Smooth muscle cell of the brain vasculature (primary cell): ENCODE measurements at regions not wholly inside any gene's neighbourhood (a gene's known extent, or its start where the extent isn't known, plus 50 kb on each side); places are given as distances from the start of the nearest gene placed in this dataset.
"Not testable (repeated sequence)": the region's sequence is repeated elsewhere in the genome, so short reads cannot be mapped to it uniquely, and the experiment has no call there.

Source experiments
- DNase-seq: peaks from one replicate; pipeline ENCODE4 v3.0.0-alpha.2; 2012; ENCODE audit warnings: low read depth, low spot score

DNA sequence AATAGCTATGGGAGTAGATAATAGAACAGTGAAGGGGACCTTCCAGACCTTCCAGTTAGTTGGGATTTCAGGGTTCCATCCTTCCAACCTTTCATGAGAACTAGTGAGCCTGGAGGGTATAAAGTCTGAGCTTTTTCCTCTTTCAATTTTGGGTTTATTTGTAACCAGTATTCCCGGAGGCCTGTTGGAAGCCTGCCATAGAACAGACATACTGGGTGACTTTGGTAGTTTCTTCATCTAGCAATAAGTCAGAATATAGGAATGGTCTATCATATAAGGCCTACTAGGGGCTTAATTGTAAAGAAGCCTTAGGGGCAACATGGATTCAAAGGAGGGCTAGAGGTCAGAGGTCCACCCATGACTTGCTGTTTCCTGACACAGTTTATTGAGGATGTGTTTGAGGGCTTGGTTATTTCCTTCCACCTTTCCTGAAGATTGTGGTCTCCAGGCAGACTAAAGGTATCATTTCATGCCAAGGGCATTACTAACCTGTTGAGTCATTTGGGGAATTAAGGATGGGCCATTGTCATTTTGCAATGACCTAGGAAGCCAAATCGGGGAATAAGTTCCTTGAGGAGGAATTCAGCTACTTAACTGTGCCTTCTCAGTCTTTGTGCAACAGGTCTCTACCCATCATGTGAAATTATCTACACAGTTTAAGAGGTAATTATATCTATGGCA, 410.3 kb downstream of the SLC6A15 start:
- no peak for DNase-seq

DNA sequence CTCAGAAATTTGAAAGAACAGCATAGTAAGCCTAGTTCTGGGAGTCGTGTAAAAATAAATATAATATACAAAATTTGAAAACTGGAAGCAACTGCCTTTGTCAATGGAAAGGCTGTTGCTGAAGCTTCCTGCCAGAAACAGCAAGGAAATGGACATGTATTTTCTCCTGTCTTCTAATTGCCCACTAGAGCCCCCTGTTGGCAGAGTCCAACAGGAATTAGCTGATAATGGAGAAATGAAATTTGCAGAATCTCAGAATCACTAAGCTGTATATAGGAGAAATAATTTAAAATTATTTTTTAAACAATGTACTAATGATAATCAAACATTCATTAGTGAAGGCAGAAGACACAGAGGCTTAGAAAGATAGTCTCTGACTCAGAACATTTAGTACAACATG, 414.8 kb downstream of the SLC6A15 start:
- no peak for DNase-seq

DNA sequence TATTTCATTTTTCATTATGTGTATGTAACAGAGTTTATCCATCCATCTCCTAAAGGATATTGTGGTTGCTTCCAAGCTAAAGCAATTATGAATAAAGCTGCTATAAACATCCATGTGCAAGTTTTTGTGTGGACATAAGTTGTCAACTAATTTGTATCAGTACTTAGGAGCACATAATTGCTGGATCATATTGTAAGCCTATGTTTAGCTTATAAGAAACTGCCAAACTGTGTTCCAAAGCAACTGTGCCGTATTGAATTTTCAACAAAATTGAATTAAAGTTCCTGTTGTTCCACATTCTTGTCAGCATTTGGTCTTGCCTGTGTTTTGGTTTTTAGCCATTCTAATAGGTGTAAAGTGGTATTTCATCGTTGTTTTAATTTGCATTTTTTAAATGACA, 416.9 kb downstream of the SLC6A15 start:
- DNase-seq = no peak

DNA sequence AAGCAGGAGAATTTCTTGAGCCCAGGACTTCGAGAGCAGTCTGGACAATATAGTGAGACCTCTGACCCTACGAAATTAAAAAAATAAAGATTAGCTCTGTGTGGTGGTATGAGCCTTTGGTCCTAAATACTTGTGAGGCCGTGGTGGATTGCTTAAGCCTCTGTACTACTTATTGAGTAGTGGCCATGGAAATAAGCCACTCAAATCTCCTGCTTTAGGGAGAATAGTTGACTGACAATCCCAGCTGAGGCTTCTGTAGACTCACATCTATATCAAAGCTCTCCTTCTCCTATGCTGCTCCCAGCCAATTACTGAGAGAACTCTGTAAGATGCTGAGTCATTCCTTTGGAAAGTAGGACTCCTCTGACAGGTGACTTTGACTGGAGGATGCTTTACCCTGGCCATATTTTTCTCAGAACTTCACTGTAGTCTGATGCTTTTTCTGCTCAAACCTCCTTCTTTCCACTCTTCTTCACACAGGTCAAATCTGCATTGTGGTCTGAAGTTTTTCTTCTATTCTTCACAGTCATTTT, 420.2 kb downstream of the SLC6A15 start:
- DNase-seq = no peak

DNA sequence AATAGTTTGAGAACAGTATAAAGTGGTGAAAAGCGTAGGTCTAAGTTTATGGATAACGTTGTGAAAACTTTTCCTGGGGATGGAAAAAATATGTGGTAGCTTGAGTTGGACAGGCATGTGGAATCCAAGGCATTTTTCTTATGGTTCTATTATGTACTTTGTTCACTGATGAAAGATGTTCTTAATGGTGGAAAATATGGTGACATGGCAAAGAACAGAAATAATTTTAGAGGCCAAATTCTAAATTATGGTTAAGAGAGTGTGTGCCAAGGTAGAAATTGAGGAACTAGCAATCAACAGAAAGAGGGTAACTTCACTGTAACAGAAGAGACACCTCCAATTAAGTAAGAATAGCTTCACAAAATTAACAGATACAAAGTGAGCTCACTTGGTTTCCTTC, 427.8 kb downstream of the SLC6A15 start:
- DNase-seq = no peak

DNA sequence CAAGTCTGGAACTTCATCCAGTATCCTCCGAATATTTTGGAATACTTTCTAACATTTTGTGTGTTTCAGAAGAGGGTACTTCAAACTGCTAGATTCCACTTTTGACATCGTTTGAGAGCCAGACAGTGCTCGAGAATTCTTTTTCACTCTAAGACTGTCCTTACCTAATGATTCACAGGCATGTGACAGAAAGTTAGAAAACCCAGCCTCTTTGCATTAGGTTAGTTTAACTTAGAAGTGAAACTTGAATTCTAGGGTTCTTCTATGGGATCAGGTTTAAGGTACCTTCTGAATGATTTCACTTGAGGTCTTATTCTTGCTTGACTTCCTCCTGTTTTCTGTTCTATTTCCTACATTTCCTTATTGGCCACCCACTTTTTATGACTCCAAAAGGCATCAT, 431.8 kb downstream of the SLC6A15 start:
- DNase-seq = no peak

DNA sequence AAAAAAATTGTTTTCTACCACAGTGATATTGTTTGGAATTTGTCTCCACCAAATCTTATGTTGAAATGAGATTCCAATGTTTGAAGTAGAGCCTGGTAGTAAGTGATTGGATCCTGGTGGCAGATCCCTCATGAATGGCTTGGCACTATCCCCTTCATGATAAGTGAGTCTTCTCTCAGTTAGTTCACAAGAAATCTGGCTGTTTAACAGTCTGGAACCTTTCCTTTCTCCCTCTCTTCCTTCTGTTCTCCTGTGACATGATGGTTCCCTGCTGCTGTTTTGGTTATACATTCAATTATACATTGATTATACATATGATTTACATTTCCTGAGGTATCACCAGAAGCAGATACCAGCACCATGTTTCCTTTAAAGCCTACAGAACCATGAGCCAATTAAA, 442.2 kb downstream of the SLC6A15 start:
- DNase-seq = no peak

DNA sequence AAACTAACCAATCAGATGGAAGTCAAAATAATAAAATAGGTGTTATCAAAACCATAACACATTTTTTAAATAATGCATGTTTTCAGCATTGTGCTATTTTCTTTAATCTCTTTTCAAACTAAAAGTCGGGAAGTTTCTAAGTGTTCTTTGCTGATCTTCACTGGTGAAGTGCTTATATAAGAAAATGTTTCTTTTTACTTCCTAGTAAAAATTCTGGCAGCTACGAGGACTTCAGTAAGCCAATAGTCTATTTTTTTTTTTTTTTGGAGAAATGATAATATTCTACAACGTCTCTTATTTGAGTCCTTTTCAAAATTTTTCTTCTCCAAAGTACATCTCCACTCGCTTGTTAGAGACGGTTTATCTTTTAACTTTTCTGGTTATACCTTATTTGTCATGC, 448.0 kb downstream of the SLC6A15 start:
- DNase-seq = no peak

DNA sequence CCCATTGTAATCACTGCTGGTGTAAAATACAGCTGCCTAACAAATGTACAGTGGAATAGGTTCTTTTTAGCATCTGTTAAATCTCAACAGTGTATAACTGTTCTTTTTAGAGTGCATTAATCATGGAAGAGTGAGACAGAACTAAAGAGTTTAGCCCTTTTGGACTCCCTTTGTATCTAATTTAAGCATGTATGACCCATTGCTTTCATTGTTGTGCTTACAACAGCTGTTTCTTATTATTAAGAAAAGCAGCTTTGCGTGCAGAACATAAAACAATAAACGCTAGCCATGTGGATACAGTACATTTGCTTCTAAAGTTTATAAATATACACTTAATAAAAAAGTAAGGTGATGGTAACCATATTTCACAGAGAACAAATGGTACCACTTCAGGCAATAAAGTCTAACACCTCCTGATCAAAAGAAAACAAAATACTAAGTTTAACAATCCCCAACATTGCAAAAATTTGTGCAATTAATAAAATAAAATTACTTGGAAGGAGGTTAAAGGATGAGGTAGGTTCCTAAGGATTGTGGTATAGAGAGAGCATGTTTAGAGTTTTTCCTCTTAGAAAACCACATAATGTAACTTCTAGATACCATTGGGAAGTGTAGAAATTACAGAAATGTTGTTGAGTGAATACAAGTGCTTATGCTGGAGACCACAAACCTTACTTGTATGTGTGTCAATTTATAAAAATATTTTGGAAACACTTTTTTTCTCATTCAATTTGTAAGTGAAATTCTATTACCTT, 448.7 kb downstream of the SLC6A15 start:
- DNase-seq = no peak

DNA sequence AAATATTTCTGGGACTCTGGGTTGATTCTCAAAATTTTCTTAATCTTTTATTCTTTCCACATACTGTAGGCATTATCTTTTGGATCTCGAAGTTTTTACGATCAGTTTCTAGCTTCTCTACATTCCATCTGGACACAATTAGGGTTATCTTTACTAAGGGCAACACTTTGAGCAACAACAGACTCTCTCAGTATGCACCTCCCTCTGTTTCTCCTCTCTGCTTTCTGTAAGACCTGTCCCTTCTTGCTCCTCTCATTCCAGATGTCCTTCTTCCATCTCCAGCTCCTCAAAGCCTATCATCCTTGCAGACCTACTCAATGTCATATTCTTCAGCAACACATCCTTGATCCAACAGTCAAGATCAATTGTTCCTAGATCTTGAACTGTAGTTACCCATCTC, 457.0 kb downstream of the SLC6A15 start:
- no peak for DNase-seq

DNA sequence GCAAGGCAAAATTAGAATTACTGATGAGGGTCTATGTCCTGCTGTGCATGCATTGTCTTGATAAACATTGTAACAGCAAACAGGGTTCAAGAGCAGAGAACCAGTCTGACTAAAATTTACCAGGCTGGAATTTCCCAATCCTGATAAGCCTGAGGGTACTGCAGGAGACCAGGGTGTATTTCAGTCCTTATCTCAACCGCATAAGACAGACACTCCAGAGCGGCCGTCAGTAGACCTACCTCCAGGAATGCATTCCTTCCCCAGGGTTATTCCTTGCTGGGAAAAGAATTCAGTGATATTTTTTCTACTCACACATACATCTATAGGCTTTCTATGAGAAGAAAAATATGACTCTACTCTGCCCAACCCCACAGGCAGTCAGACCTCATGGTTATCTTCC, 466.1 kb downstream of the SLC6A15 start:
- DNase-seq = not testable (repeated sequence)

DNA sequence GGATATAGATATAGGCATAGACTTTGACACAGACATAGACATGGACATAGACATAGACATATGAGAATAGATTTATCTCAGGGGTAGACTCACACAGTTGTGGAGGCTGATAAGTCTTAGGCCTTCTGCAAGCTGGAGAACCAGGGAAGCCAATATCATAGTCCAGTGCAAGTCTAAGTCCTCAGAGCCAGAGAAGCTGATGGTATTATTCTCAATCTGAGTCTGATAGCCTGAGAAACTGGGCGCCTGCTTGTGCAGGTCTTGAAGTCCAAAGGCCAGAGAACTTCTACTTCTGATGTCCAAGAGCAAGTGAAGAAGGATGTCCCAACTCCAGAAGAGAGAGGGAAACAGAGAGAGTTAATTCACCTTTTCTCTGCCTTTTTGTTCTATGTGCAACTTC, 476.5 kb downstream of the SLC6A15 start:
- DNase-seq = no peak

DNA sequence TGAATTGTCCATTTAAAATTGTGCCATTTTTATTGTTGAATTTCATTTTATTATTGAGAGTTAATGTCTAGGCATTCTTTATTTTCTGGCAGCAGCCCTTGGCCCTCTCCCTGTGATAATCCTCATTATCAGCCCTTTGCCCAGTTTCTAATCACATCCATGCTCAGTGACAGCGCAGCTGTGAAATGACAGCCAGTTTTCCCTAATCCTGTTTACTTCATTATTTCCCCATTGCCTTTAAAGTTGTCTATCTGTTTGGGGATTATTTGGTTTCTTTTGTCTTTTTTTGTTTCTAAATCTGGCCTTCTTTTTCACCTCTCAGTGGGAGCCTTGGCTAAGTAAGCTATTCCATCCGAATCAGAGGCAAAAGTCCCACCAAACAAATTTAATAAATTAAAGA, 476.9 kb downstream of the SLC6A15 start:
- no peak for DNase-seq

DNA sequence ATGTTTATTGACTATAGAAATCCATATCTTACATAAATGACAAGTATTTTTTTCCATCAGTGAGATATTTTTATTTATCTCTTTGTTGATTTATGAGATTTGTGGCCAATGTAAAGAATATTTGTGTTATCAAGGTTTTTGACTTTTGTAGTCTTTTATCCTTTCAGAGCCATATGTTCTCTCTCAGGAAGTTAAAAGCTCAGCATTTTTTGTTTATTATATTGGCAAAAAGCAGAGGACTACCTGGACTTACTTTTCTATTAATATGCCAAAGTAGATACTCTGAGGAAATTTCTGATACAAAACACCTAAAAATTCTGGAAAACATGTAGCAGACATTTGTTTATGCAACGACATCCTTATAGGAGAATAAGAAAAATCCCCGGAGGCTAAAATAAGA, 490.3 kb downstream of the SLC6A15 start:
- DNase-seq = no peak

DNA sequence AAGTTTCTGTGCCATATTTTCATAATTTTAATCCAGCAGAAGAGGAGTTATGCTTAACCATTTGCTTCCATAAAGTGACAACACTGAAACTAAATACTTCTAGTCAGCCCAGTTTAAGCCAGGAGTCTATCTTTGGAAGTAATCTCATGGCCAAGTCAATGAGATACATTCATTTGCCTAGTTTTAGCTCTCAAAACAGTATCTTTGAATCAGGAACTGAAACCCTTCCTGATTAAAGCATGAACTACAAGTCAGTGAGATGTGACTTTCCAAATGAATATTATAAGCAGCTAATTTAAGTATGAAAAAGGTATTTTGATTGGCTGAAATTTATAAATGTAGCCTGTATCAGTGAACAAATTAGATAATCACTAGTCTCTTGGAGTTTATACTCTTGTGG, 491.5 kb downstream of the SLC6A15 start:
- DNase-seq = no peak

DNA sequence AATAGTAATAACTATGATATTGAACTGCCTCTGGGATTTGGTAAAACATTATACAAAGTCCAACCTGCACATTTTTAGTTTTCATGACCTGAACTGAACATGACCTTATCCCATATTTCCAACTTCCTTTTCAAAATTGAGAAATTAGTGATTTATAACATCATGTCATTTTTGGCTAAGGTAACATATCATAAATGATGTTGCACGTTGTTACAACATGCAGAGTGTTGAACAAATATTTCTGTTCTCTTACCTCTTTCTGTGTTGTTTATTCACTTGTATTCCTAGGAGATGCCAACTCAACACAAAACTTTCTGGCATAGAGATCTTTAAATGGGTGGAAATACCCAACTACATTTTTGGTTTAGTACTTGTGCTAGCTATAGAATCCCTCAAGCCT, 496.0 kb downstream of the SLC6A15 start:
- no peak for DNase-seq

DNA sequence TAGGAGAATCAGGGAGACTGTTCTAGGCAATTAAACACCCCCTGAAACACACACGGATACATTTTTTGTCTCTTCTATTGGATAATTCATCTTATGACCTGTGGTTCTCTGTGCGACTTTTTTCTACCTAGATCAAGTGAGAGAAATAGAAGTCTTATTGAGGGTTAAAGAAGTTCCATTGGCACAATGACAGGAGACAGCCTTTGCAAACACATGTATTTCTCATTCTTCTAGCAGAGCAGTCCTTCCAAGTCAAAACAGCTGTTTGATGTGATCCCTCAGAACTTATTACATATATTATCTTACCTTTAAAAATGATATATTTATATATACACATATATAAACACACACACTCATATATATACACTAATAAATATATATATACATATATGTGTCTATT, 496.7 kb downstream of the SLC6A15 start:
- DNase-seq = no peak

DNA sequence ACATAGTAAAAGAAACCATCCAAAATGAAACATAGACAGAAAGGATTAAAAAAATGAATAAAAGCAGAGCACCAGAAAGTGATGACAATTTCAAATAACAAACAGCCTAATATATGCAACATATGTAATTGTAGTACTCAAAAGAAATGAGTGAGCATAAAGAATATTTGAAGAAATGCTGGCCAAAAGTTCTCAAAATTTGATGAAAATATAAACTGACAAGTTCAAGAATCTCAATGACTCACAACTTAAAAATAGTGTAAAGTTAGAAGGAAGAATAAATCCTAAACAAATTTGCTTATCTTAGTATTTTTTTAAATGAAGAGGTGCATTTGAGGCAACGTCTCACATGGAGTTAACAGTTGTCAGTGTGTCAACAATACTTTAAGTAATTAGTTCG, 498.9 kb downstream of the SLC6A15 start:
- no peak for DNase-seq

DNA sequence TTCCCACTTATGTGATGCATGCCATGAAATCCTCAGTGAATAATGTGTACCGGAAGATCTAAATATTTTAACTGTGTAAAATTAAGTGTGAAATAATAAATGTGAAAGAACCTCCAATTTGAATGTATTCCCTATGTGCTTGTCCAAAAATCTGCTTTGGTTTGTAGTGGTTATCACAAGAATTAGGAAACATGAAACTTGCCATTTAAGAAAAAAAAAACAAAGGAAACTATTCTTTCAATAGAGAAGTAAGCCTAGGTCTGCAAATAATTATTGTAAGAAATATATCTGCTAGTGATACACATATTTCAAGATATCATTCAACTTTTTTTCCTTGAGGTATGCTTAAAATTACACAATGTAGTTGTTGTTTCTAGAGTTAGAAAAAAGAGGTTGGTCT, 500.4 kb downstream of the SLC6A15 start:
- DNase-seq = no peak

DNA sequence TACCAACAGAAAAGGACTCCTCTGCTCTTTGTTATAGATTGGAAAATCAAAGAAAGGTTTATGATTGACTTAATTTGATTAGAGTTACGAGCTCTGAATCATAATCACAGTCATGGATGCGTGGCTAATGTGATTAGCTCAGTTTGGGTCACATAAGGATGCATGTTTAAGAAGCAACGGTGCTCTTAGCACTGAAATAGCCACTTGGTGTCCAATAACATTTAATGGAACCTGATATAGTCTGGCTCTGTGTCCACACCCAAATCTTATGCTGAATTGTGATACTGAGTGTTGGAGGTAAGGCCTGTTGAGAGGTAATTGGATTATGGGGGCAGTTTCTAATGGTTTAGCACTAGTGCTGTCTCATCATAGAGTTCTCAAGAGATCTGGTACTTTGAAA, 501.6 kb downstream of the SLC6A15 start:
- DNase-seq = no peak

DNA sequence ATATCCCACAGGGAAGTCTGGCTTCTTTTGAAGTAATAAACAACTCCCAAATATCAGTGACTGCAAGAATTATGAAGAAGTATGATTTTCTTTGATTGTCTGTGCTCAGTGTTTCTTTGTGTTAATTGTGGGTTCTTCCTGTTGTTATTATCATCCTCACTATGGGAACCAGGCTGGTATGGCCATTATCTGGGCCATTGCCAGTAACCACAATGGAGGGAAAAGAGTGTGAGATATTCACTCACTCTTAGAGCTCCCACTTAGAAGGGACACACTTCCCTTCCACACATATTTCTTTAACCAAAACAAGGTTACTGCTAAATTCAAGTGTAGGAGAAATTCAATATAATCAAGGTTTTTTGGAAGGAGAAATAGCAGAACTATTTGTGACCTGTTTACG, 503.7 kb downstream of the SLC6A15 start:
- no peak for DNase-seq

DNA sequence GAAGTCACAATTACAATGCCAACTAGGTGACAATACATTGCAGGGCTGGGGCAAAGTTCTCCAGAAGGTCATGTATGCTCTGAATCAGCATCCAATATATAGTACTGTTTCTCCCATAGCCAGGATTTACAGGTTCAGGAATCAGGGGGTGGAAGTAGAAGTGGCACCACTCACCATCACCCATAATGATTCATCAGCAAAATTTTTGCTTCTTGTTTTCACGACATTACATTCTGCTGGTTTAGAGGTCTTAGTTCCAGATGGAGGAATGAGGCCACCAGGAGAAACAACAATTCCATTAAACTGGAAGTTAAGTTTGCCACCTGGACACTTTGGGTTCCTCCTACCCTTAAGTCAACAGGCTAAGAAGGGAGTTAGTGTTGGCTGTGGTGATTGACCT, 505.9 kb downstream of the SLC6A15 start:
- DNase-seq = not testable (repeated sequence)

DNA sequence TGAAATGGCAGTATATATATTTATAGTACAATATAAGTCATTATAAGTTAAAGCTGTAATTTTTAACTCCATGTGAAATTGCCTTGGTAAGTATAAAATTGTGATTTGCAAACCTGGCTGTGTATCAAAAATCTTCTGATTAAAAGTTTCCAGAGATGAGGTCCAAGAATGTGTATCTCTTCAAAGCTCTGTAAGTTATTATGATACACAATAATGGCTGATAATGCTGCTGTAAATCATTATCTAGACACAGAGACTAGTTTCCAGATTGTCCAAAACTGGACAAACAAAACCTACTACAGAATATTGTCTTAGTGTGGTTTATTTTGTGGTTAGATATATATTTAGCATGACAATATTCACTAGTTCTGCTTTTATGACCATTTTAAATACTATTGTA, 514.8 kb downstream of the SLC6A15 start:
- DNase-seq = no peak
